IgD-negative memory B cell (primary cell): ENCODE measurements at regions not wholly inside any gene's neighbourhood (a gene's known extent, or its start where the extent isn't known, plus 50 kb on each side); places are given as distances from the start of the nearest gene placed in this dataset.
A peak's percentile ranks its signal among the peaks of the same experiment; 100 is the strongest.

ENCODE experiments used
- H3K27ac Mint-ChIP-seq, 3 donors: one replicate each; pipeline ENCODE4 v1.8.0; 2020 to 2022; ENCODE audit warnings: mild to moderate bottlenecking in 3 of 3, mixed read lengths in 3 of 3, moderate library complexity in 1 of 3
- H3K27me3 Mint-ChIP-seq: one replicate; pipeline ENCODE4 v1.8.0; 2021; ENCODE audit warnings: mixed read lengths
- H3K36me3 Mint-ChIP-seq: one replicate; pipeline ENCODE4 v1.8.0; 2020; ENCODE audit warnings: mild to moderate bottlenecking, mixed read lengths
- H3K4me1 Mint-ChIP-seq, 3 donors: one replicate each; pipeline ENCODE4 v1.8.0; 2020 to 2022; ENCODE audit warnings: mixed read lengths in 3 of 3, mild to moderate bottlenecking in 1 of 3
- H3K4me3 Mint-ChIP-seq, 4 donors: one replicate each; pipeline ENCODE4 v1.8.0; 2020 to 2022; ENCODE audit warnings: mild to moderate bottlenecking in 4 of 4, mixed read lengths in 4 of 4, moderate library complexity in 3 of 4
- H3K9me3 Mint-ChIP-seq, 3 donors: one replicate each; pipeline ENCODE4 v1.8.0; 2020 to 2021; ENCODE audit warnings: mixed read lengths in 3 of 3, mild to moderate bottlenecking in 1 of 3

DNA sequence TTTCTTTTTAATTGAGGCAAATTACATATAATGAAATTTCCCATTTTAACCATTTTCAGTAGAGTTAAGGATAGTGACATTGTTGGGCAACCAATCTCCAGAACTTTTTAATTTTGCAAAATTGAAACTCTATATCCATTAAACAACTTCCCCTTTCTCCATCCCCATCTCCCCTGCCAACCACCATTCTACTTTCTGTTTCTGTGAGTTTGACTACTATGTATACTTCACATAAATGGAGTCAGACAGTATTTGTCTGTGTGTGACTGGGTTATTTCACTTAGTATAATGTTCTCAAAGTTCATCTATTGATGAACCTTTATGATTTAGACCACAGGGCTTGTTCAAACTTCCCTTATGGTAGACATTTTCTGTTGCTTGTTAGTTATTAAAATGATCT lies 364.5 kb upstream of the MAD2L1 start:
- H3K27ac Mint-ChIP-seq: peak overlapping the region in 1 of 3 donors; percentile 5
- H3K4me1 Mint-ChIP-seq: no peaks in the 10 kb centered on the region
- no peaks in the 10 kb centered on the region for H3K9me3 Mint-ChIP-seq
- no peaks in the 10 kb centered on the region for H3K27me3 Mint-ChIP-seq
- H3K4me3 Mint-ChIP-seq: no peak overlapping the region
- H3K36me3 Mint-ChIP-seq: no peaks in the 10 kb centered on the region

GRCh38 chr4:120418146-120418545 lies 351.5 kb upstream of the MAD2L1 start:
- Mint-ChIP-seq H3K36me3 (no peaks in the 10 kb centered on the region), H3K27ac (no peak overlapping the region), H3K27me3 (no peaks in the 10 kb centered on the region), H3K4me1 (peaks cover 0 to 1% (median 0%) of the 10 kb centered on the region in 3 donors), H3K9me3 (peaks cover under 1 to 14% (median 1%) of the 10 kb centered on the region in 3 donors), H3K4me3 (no peak overlapping the region)

GRCh38 chr4:120415896-120416295 lies 349.2 kb upstream of the MAD2L1 start:
- Mint-ChIP-seq H3K27ac (no peak overlapping the region), H3K4me1 (peaks cover 0 to 1% (median 0%) of the 10 kb centered on the region in 3 donors), H3K36me3 (no peaks in the 10 kb centered on the region), H3K9me3 (peaks cover 0 to 15% (median 1%) of the 10 kb centered on the region in 3 donors), H3K27me3 (no peaks in the 10 kb centered on the region), H3K4me3 (no peak overlapping the region)

GRCh38 chr4:120406960-120407359 lies 340.3 kb upstream of the MAD2L1 start:
- no peak overlapping the region for H3K4me3 Mint-ChIP-seq
- H3K9me3 Mint-ChIP-seq: peaks cover 0 to 9% (median 3%) of the 10 kb centered on the region in 3 donors
- no peaks in the 10 kb centered on the region for H3K4me1 Mint-ChIP-seq
- no peaks in the 10 kb centered on the region for H3K36me3 Mint-ChIP-seq
- H3K27me3 Mint-ChIP-seq: no peaks in the 10 kb centered on the region
- H3K27ac Mint-ChIP-seq: no peak overlapping the region

DNA sequence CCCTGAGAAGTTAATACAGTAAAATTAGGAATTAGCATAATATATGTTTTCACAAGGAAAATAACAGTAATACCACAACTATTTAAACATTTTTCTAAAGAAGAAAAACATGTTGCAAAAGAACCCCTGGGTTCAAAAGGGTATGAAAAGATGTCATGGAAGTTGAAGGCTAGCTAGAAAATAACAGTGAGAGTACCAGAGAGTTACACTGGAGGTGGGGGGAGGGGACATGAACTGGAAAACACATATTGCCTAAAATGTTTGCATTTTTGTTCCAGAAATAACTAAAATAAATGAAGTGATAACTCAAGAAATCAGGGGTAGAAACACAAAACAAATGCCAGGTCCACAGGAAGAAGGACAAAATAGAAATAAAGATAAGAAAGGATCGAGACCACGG lies 336.6 kb upstream of the MAD2L1 start:
- H3K27ac Mint-ChIP-seq: no peak overlapping the region
- no peaks in the 10 kb centered on the region for H3K4me1 Mint-ChIP-seq
- peaks cover 1% of the 10 kb centered on the region for H3K27me3 Mint-ChIP-seq
- H3K9me3 Mint-ChIP-seq: peaks cover 0 to 4% (median 0%) of the 10 kb centered on the region in 3 donors
- H3K36me3 Mint-ChIP-seq: no peaks in the 10 kb centered on the region
- no peak overlapping the region for H3K4me3 Mint-ChIP-seq

DNA sequence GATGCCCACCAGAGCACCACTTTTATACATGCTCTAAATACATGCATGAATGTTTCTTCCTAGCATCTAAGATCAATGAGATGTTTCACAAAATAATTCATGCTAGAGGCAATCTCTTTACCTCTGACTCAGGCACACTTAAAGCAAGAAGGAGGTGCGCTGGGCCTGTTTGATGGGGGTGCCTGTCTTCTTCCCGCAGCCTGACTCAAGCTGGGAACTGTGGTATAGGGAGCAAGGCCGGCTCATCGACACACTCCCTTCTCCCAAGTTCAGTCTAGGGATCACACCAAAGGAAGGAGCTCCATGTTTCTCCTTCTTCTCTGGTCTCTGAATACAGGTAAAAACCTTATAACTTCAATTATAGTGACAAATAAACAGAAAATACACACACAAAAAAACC lies 333.8 kb upstream of the MAD2L1 start:
- Mint-ChIP-seq H3K36me3 (no peaks in the 10 kb centered on the region), H3K27ac (no peak overlapping the region), H3K9me3 (peaks cover 0 to 4% (median 0%) of the 10 kb centered on the region in 3 donors), H3K4me3 (no peak overlapping the region), H3K27me3 (peaks cover 1% of the 10 kb centered on the region), H3K4me1 (no peaks in the 10 kb centered on the region)

- Mint-ChIP-seq H3K27me3 (peaks cover 1% of the 10 kb centered on the region), H3K4me3 (no peak overlapping the region), H3K36me3 (no peaks in the 10 kb centered on the region), H3K27ac (no peak overlapping the region), H3K4me1 (no peaks in the 10 kb centered on the region), H3K9me3 (peaks cover 0 to 4% (median 0%) of the 10 kb centered on the region in 3 donors)
These were observed 333.2 kb upstream of the MAD2L1 start for GRCh38 chr4:120399826-120400225.

DNA sequence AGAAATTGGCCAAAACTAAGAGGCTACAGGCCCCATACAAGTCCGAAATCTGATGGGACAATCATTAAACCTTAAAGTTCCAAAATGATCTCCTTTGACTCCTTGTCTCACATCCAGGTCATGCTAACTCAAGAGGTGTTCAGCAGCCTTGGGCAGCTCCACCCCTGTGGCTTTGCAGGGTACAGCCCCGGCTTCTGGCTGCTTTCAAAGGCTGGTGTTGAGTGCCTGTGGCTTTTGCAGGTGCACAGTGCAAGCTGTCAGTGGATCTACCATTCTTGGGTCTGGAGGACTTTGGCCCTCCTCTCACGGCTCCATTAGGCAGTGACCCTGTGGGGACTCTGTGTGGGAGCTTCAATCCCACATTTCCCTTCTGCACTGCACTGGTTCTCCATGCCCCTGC lies 329.1 kb upstream of the MAD2L1 start:
- Mint-ChIP-seq H3K27me3 (peaks cover 1% of the 10 kb centered on the region), H3K36me3 (no peaks in the 10 kb centered on the region), H3K4me3 (no peak overlapping the region), H3K9me3 (no peaks in the 10 kb centered on the region), H3K4me1 (no peaks in the 10 kb centered on the region), H3K27ac (no peak overlapping the region)

DNA sequence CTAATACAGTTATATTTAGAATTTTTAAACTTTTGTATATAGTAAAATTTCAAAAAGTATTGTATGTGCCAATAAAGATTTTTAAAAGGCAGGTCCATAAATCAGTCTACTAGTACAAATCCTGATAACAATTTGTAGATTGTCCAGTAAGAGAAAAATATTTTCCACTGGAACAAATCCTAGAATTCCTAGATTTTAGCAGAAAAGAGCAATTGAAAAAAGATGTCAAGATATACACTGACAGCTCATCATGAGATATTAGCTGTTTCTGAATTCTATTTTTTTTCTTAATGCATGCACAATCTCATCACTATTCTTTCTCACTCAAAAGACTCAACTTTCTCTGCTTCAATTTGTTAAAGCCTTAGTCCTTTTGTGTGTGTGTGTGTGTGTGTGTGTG lies 289.2 kb upstream of the MAD2L1 start:
- Mint-ChIP-seq H3K4me1 (no peaks in the 10 kb centered on the region), H3K4me3 (no peak overlapping the region), H3K36me3 (no peaks in the 10 kb centered on the region), H3K27ac (no peak overlapping the region), H3K9me3 (peaks cover 0 to 1% (median 0%) of the 10 kb centered on the region in 3 donors), H3K27me3 (peaks cover 1% of the 10 kb centered on the region)

DNA sequence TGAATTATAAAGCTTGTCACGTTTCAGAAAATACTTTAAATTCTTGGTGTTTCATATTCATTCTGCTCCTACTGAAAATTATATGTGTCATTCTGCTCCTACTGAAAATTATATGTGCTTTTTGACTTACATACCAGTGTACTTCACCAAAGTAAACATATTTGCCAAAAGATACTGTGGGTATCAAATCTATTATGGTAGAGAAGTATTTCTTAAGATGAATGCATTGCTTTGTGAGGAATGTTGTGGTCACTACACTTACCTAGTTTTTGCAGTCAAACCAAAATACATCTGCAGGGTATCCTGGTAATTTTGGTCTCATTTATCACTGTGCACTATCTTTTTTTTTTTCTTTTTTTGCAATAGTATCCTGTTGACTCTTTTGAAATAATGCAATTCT lies 287.7 kb upstream of the MAD2L1 start:
- Mint-ChIP-seq H3K4me3 (no peak overlapping the region), H3K36me3 (no peaks in the 10 kb centered on the region), H3K4me1 (no peaks in the 10 kb centered on the region), H3K27me3 (peaks cover 1% of the 10 kb centered on the region), H3K27ac (no peak overlapping the region), H3K9me3 (no peaks in the 10 kb centered on the region)

GRCh38 chr4:120353235-120353634 lies 286.6 kb upstream of the MAD2L1 start:
- Mint-ChIP-seq H3K4me1 (no peaks in the 10 kb centered on the region), H3K9me3 (no peaks in the 10 kb centered on the region), H3K27ac (no peak overlapping the region), H3K27me3 (peaks cover 1% of the 10 kb centered on the region), H3K36me3 (no peaks in the 10 kb centered on the region), H3K4me3 (no peak overlapping the region)

DNA sequence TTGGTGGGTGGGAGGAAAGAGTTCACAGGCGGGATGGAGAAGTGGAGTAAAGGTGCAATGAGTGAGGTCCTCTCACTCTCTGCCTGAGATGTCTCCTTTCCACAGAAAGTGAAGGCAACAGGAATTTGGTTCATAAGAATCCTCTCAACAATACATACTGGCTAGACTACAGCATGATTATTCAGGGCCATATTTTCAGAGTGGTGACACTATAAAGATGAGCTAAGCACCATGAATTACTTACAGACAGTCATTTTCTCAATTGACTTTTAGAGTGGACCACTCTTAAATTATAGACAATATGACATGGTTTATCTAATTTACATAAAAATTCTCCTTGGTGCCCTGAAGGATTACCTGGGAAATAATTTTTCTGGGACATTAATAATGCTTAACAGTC lies 286.1 kb upstream of the MAD2L1 start:
- no peaks in the 10 kb centered on the region for H3K9me3 Mint-ChIP-seq
- no peaks in the 10 kb centered on the region for H3K36me3 Mint-ChIP-seq
- H3K27ac Mint-ChIP-seq: no peak overlapping the region
- peaks cover 1% of the 10 kb centered on the region for H3K27me3 Mint-ChIP-seq
- H3K4me3 Mint-ChIP-seq: no peak overlapping the region
- no peaks in the 10 kb centered on the region for H3K4me1 Mint-ChIP-seq

- H3K27ac Mint-ChIP-seq: no peak overlapping the region
- H3K27me3 Mint-ChIP-seq: peaks cover 1% of the 10 kb centered on the region
- H3K4me3 Mint-ChIP-seq: no peak overlapping the region
- no peaks in the 10 kb centered on the region for H3K9me3 Mint-ChIP-seq
- no peaks in the 10 kb centered on the region for H3K36me3 Mint-ChIP-seq
- H3K4me1 Mint-ChIP-seq: no peaks in the 10 kb centered on the region
These were observed 282.3 kb upstream of the MAD2L1 start for GRCh38 chr4:120348948-120349347.

GRCh38 chr4:120348521-120348920 lies 281.9 kb upstream of the MAD2L1 start:
- H3K27ac Mint-ChIP-seq: no peak overlapping the region
- peaks cover 1% of the 10 kb centered on the region for H3K27me3 Mint-ChIP-seq
- H3K9me3 Mint-ChIP-seq: no peaks in the 10 kb centered on the region
- no peak overlapping the region for H3K4me3 Mint-ChIP-seq
- H3K4me1 Mint-ChIP-seq: no peaks in the 10 kb centered on the region
- H3K36me3 Mint-ChIP-seq: no peaks in the 10 kb centered on the region

DNA sequence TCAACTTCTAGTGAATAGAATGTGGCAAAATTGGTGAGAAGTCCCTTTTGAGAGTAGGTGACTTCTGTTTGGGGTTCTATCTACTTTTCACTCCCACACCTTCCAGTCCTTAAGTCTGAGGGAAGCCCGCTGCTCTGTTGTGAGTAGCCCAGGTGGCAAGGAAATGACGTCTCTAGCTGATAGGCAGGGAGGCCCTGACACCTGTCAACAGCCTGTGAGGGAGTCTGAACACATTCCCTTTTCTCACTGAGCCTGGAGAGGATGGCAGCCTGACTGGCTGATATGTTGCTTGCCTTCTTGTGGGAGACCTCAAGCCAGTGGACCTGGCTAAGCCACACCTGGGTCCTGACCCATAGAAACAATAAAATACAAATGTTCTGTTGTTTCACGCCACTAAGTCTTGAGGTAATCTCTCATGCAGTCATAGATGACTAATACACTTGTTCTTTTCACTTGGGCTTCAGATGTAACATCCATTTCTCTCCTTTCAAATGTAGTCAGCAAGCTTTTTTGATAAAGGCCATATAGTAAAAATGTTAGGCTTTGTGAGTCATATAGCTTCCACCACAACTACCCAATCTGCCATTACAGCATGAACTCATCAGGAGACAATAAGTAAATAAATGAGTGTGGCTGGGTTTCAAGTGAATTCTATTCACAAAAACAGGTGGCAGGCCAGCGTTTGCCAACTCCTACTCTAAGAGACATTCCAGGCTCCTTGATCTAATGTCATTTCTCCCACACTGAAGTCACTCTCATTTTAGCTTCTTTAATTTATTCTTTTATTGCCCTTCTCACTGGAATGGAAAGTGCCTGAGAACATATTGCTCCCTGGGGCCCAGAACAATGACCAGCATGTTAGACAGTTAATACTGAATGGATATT lies 265.1 kb upstream of the MAD2L1 start:
- no peaks in the 10 kb centered on the region for H3K36me3 Mint-ChIP-seq
- H3K4me3 Mint-ChIP-seq: no peak overlapping the region
- no peak overlapping the region for H3K27ac Mint-ChIP-seq
- no peaks in the 10 kb centered on the region for H3K27me3 Mint-ChIP-seq
- no peaks in the 10 kb centered on the region for H3K4me1 Mint-ChIP-seq
- peaks cover 0 to 4% (median 3%) of the 10 kb centered on the region in 3 donors for H3K9me3 Mint-ChIP-seq

DNA sequence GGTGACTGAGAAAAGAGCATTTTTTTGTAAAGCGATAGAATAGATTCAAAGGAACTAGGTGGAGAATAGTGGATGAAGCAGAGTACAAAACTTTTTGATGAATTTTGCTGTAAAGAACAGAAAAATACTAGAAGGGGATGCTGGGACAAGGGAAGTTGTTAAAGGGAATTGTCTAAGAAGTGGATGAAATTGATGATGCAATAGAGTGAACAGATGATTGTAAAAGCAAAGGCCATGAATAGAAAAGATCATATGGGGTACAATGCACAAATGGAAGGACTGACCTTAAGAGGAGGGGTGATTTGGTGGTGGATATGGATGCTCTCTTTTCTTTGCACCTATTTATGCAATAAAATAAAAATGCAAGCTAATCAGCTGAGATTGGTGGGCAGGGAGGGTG lies 262.7 kb upstream of the MAD2L1 start:
- Mint-ChIP-seq H3K27ac (no peak overlapping the region), H3K36me3 (no peaks in the 10 kb centered on the region), H3K4me1 (no peaks in the 10 kb centered on the region), H3K9me3 (peaks cover 0 to 4% (median 3%) of the 10 kb centered on the region in 3 donors), H3K27me3 (no peaks in the 10 kb centered on the region), H3K4me3 (no peak overlapping the region)
